SK-N-MC (cell line): ENCODE measurements at regions not wholly inside any gene's neighbourhood (a gene's known extent, or its start where the extent isn't known, plus 50 kb on each side); places are given as distances from the start of the nearest gene placed in this dataset.

Source experiments
- EZH2 ChIP-seq: fragments of 200-600 bp; sonication (generic); IDR thresholded peaks from one replicate; pipeline ENCODE4 v1.6.1; 2017; ENCODE audit warnings: antibody characterized with exemption
- POLR2AphosphoS5 ChIP-seq: IDR thresholded peaks from 2 replicates; pipeline ENCODE4 v1.6.1; 2012; ENCODE audit warnings: mild to moderate bottlenecking, low read depth, low read length, borderline replicate concordance

DNA sequence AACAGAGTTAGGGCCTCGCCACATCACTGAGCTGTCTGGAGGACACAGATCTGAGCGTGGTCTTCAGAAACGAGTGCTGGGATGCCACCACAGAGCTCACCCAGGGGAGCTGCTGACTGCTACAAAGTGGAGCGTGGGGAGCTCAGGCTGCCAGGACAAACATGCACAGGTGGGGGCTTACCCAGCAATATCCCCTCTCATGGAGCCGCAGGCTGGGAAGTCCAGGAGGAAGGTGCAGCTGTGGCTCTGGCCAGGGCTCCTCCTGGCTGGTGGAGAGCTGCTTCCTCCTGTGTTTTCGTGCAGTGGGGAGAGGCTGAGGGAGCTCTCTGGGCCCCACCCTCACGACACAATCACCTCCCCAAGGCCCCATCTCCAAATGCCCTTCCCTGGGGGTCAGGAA lies 368.6 kb upstream of the IRX4 start:
- TF ChIP-seq POLR2AphosphoS5 = no peak
- no peak for TF ChIP-seq EZH2
